Gastroesophageal sphincter (tissue), 3 donors: ENCODE measurements at regions not wholly inside any gene's neighbourhood (a gene's known extent, or its start where the extent isn't known, plus 50 kb on each side); places are given as distances from the start of the nearest gene placed in this dataset.

Experiments
- EP300 ChIP-seq: sonication (generic); formaldehyde crosslinking; IDR thresholded peaks from one replicate; pipeline ENCODE4 v1.6.1; 2017; ENCODE audit warnings: antibody characterized with exemption, mild to moderate bottlenecking
- POLR2A ChIP-seq, 2 donors: fragments of 450-650 bp; IDR thresholded peaks; one replicate each; pipeline ENCODE4 v1.6.1; 2017; ENCODE audit warnings: antibody characterized with exemption in 2 of 2, mild to moderate bottlenecking in 2 of 2, moderate library complexity in 1 of 2
- TF ChIP-seq, protein P1 (sequence below), 4 experiments: fragments of 200-600 bp in 2 of 4; fragments of 450-650 bp in 2 of 4; sonication (generic) in 1 of 4; IDR thresholded peaks; one replicate each; pipeline ENCODE4 v1.5.1; 2017 to 2019; ENCODE audit warnings: antibody characterized with exemption in 4 of 4, mild to moderate bottlenecking in 2 of 4, moderate library complexity in 2 of 4

DNA sequence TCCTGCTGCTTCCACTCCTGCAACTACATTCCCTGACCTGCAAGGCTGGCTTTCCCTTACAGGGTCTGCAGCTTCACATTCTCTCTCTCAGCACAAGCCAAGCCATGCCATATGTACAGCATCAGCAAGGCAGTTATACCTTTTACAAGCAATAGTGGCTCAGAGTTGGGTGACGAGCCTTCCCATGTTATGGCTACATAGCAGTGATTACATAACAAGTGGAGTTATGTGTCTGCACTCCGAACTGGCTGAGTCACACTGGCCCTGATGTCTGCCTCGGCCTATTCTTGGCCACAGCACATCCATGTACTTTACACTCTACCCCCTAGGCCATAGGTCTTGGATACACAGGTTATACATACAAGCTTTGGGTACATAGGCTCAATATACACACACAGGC, 52.0 kb upstream of the SNCAIP start:
- TF ChIP-seq, protein P1, sequence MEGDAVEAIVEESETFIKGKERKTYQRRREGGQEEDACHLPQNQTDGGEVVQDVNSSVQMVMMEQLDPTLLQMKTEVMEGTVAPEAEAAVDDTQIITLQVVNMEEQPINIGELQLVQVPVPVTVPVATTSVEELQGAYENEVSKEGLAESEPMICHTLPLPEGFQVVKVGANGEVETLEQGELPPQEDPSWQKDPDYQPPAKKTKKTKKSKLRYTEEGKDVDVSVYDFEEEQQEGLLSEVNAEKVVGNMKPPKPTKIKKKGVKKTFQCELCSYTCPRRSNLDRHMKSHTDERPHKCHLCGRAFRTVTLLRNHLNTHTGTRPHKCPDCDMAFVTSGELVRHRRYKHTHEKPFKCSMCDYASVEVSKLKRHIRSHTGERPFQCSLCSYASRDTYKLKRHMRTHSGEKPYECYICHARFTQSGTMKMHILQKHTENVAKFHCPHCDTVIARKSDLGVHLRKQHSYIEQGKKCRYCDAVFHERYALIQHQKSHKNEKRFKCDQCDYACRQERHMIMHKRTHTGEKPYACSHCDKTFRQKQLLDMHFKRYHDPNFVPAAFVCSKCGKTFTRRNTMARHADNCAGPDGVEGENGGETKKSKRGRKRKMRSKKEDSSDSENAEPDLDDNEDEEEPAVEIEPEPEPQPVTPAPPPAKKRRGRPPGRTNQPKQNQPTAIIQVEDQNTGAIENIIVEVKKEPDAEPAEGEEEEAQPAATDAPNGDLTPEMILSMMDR (IDR thresholded peaks at IDR 0.05), result no peak
- TF ChIP-seq POLR2A (IDR thresholded peaks at IDR 0.05) (no peak), EP300 (no peak)
